Mesenteric fat pad (tissue), 1 donor: ENCODE measurements at regions not wholly inside any gene's neighbourhood (a gene's known extent, or its start where the extent isn't known, plus 50 kb on each side); places are given as distances from the start of the nearest gene placed in this dataset.

ENCODE experiments used
- DNase-seq: peaks from one replicate; pipeline ENCODE4 v3.0.0-alpha.2; 2020; ENCODE audit warnings: low spot score
- donor health status: DM: yes; HTN: yes; CAD: no.

DNA sequence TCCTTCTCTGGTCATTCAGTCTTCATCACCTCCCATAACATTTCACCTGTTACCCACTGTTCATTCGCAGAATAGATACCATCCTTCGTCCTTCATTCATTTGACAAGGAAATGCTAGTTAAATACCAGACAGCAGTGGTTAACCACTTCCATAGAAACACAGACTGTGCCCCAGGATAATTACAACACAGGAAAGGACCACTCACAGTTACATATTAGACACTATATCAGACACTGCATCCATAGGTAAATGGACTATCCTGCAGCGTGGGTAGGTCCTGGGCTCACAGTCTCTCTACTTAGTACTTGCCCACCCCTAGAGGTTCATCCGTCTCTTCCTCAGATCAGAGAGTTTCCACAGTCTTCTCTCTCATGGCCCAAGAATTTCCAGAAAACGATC, 1044.6 kb downstream of the VRK1 start:
- DNase-seq = no peak

DNA sequence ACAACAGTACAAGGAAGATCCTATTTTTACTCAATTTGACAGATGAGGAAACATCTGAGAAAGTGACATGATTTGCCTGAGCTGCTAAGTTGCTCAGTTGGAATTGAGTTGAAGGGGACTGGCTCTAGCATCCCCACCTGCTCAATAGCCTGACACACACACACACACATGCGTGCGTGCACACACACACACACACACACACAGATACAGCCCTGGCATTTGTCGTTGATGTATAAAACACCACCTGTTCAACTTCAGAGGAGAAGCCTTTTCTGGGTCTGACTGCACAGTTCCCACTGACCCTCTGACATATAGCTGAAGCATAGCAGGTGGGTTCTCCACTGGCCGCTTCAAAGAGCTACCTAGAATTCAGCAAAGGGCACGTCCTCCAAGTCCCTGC, 1045.9 kb downstream of the VRK1 start:
- no peak for DNase-seq

DNA sequence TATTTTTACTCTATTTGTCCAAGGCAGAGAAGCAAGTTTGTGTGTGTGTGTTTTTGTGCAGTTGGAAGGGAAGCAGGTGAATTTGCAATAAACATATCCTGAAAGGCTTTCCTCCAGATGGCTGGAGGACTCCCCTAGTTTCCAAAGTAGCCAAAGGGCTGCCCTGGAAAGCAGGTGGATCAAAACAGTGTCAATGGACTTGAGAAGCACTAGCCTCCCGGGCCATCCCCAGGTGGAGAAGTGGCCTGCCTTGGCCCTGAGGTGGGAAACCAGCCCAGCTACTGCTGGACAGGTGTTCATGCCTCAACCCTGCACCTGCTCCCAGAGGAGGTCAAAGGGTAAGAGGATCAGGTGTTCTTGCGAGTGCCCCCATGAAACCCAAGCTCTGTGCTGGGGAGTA, 1046.9 kb downstream of the VRK1 start:
- DNase-seq = no peak

DNA sequence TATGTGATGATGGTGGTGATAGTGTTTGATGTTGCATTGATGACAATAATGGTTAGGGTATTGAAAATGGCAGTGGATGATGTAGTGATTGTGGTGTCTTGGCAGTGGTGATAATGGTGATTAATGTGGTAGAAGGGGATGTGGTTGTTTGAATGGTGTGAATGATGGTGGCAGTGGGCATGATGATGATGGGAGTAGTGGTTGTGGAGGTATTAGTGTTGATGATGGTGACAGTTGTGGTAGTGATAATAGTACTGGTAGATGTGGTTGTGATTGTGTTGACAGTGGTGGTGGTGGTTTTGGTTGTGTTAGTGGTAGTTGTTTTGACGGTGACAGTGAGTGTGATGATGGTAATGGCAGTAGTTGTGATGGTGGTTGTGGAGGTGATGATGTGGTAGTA, 1049.0 kb downstream of the VRK1 start:
- no peak for DNase-seq

DNA sequence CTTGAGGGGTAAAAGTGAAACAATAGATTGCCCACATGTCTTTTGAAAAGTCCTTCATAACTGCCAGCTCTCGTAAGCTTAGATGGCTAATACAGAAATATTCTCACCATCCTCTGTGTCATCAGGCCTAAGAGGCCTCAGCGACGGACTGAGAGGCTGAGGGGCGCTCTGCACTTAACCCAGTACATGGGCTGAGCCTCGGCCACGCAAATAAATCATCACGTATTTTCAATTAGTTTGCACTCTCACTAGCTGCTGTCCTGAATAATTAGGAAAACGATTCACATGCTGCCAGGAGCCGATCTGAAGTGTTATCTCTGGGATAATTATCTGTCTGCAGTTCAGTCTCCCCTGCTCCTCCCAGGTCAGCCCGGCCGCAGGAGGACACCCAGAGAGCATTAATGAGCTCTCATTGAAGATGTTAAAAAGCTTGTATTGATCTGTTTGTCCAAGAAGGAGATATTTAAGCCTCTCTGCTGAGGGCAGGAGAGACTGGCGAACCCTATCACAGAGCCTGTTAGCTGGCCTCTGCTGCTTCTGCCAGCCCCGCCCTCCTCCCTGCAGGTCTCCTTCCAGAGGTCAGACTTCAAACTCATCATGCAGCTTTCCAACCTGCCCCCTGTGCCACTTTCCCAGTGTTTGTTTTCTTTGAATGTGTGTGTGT, 1051.3 kb downstream of the VRK1 start:
- no peak for DNase-seq

DNA sequence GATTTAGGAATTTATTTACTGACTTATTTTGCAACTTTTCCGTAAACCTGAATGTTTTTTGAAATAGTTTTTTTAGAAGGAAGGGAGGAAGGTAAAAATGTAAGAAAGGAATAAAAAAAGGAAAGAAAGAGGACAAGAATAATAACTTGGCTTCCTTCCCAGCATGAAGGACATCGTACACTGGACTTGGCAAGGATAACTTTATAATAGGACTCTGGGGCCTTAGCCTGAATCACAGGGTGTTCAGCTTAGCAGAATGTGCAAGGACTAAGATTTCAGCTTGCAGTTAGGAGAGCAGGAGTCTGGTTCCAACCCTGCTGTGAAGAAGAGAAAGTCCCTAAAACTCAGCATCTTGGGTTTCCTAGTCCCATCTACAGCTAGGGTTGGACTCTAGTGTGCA, 1053.3 kb downstream of the VRK1 start:
- no peak for DNase-seq

DNA sequence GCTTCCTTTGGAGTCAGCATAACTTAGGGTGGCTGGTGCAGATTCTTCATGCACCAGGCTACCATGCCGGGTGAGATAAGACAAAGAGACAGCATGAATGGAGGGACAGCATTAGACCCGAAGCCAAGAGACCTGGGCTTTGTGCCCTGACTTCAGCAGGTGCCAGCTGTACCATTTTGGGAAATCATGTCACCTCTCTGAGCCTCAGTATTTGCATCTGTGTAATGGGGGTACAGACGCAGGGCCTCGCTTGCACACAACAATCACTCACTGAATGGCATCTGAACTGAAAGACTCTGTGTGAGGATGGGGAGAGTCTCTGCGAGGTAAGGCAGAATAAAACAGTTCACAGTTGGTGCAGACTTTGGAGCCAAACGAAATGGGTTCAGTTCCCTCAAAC, 1053.7 kb downstream of the VRK1 start:
- DNase-seq = no peak

DNA sequence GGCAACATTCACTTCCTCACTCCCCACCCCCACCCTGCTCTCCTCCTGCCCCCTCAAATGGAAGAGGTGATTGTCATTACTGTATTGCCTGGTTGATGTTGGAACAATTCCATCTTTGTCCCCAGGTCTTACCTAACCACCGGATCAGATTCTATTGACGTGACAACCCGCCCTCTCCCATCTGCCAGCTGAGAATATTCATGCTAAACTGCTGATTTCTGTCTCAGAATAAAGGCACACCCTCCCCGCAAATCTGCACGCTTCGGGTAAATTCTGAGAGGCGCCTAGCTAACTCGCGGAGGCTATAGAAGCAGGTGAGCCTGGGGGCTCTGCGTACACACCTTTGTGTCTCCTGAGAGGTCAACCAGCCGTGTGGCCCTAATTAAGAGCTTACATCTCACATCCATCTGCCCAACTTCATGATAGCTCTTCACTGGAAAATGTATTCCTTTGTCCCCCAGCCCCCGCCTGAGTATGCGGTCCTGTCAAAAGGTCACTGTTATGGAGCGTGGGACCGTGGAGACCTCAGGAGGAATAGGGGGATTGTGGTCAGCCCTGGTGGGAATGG, 1054.3 kb downstream of the VRK1 start:
- DNase-seq = no peak

DNA sequence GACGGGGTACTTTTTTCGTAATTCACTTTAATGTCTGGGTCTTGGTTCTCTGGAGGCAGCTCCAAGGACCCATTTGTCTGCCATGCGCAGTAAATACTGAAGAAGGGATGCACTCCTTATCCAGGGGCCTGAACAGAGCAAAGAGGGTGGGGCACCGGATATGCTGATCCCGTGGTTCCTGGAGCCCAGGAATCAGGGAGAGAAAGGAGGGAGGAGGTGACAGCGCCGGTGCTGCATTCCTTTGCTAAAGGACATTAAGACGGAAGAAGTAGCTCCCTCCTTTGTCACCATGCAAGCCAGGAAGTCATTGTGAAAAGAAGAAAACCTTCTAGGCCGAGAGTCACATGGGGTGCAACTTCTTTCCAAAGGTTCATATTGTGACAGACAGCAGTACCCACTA, 1057.7 kb downstream of the VRK1 start:
- DNase-seq = no peak

DNA sequence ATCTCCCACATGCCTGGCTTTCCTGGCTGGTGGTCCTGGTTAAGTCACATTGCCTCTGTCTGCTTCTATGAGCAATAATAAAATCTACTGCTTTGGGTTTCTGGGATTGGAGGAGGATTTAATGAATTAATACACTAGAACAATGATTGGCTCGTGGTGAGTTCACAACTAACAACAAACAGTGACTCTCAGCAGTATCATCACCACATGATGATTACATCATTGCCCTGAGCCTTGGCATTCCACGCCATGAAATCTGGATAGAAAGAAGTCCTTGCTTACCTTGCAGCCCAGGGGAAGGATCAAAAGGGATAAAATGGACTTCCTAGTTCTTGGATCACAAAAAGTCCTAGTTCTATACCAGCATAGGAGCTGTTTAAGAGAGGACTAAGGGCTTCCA, 1069.0 kb downstream of the VRK1 start:
- no peak for DNase-seq

DNA sequence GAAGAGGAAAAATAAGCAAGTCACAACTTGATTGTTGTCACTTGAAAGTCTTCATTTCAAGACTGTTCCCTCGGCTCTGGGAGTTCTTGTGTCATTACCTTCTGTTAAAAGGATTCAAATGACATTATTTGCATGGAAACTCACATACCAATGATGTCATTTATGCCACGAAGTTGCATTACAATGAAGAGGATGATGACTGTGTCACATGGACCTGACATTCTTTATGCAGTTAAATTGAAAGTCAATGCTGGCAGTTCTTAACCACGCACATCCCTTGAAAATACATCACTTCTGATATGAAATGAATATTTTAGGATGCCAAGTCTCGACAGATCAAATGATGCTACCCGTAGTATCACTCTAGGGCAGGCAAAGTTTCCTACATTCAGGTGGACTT, 1069.5 kb downstream of the VRK1 start:
- DNase-seq = no peak

DNA sequence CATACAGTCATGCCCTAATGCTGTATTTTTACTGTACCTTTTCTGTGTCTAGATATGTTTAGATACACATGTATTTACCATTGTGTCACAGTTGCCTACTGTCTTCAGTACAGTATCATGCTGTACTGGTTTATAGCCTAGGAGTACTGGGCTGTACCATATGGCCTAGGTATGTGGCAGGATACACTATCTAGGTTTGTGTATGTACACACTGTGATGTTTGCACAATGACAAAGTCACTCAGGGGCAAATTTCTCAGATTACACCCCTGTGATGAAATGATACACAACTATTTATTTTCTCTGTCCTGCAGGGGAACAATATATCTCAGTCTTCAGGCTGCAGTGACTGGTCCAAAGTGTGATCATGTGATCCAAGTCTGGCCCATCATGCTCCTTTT, 1076.1 kb downstream of the VRK1 start:
- DNase-seq = no peak

DNA sequence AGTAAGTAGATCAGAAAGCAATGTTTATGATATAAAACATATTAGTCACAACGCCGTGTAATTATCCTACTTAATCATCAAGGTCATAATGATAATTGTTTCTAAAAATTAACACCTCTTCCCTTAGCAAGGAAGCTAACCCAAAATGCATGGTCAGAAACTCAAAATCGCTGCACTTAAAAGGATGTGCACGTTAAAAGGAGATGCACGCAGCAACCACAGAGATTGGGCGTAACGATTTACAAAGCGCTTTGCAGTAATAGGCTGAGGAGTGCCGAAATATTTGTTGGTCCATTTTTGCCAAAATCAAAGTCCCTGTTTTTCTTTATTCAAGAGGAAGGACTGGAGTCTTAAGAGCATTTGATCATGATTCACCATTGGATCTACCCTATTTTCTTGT, 1077.2 kb downstream of the VRK1 start:
- no peak for DNase-seq

DNA sequence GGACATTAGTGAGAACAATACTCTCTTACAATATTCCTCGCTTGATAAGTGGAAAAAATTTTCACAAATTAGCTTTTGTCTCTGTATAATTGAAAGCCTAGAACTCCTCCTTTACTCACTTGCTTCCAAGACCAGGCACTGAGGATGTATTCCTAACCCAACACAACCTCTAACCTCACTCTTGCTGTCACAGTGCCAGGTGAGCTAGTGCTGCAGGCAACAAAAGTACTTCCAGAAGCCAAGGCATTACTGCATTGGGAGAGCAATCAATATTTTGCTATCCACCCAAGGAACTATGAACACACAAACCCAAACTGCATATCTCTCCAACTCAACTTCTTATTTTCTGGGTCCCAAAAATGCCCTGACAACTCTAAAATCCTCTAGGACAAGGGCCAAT, 1081.0 kb downstream of the VRK1 start:
- no peak for DNase-seq

DNA sequence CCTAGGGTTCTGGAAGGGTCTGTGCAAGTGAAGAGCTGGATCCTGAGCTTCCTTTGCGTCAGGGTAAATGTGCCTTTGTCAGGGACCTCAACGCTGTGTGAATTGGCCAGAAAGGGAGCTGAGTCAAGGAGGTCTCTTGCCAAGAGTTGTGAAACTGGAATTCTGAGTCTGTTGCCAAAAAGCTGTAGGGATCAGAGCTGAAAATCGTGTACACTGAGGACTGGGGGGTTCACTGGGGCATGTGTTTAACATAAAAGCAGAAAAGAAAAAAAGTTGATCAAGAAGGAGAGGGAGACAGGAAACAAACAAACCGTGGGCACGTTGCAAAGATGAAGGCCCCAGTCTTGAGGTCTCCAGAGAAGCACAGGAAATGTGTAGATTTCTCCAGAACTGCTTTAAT, 1081.5 kb downstream of the VRK1 start:
- DNase-seq = no peak

DNA sequence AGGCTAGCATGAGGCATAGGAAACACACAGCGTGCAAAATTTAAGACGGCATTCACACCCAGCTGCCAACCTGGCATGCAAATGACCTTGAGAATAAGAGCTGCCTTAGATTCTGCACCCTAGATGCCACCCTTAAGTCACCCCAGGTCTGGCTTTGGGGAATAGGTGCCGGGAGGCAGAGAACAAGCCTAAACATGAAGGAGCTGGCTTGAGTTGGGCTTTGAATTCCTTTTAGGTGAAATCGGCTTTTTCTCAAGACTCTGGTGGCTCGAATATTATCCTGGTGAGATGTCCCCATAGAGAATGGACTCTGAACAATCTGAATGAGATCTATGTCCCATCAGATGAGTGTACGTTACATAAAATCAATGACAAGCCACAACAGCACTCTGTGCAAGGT, 1090.5 kb downstream of the VRK1 start:
- DNase-seq = no peak

DNA sequence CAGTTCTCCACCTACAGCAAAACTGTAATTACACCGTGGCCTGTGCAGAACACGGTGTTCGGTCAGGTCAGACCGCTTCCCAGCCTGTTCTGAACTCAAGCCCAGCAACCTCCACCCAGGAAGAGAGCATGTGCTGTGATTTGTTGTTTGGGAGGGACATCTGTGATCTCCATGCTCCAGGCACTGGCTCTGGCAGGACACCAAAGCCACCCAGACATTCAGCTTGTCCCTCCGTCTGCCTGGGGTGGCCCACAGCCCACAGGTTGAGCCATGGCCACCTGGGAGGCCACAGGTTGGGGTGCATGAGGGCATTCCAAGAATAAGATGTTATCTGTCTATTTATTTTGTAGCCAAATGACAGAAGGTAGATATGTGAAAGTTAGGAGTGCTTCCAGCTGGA, 1091.1 kb downstream of the VRK1 start:
- DNase-seq = no peak

DNA sequence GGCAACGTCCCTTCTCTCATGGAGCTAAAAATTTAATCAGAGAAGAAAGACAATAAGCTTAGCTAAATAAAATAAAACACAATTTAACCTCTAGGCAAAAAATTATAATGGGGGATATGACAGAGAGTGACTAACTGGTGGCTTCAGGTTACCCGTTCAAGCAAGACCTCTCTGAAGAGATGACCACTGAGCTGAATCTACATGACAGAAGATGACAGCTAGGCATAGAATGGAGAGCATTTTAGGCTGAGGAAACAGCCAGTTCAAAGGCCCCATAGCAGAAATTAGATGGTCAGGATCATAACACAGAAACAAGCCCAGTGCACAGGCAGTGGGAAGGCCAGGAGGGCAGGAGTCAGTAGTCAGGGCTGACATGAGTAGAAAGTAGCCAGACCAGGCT, 1094.3 kb downstream of the VRK1 start:
- no peak for DNase-seq

DNA sequence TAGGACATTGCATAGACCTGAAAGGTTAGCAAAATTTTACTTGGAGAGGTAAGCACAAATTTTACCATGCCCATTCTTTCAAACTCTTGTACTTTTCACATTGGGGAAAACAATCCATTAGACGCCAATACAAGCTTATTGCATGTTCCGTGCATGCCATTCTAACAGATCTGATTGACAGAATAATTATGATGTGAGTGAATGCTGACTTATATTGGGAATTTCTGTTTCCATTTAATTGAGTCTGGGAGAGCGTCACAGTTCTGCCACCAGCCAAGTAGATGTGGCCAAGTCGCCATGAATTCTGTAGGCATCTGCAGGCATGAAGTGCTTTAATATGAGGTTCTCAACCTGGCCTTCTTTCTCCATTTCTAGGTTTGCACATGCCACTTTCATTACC, 1097.4 kb downstream of the VRK1 start:
- no peak for DNase-seq

DNA sequence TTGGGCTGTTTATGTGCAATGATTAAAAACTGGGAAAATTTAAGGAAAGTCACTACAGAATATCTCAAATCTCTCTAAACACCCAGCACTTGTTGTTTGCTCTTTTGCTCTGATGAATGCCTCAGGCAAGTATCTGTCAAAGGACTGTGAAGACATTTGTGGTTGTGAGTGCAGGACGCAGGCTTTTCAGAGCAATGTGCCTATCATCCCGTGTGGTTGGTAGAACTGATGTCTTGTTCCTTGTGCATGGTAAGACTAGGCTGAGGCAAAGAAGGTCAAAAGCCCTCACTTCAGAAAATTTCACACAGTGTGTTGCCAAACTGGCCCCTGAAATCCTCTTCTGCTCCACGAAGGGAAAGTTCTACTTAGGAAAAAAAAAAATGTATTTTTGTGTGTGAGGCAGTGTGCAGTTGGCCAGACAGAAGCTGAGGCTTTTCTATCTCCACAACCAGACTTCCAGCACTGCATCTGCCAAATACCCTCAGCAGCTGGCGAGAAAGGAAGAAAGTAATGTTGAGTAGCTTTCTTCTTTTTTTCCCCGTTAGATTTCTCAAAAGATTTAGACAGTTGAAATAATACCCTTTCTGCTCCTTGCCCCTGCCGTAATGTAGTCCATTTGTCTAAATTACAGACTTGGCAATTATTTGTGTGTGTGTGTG, 1103.1 kb downstream of the VRK1 start:
- no peak for DNase-seq

DNA sequence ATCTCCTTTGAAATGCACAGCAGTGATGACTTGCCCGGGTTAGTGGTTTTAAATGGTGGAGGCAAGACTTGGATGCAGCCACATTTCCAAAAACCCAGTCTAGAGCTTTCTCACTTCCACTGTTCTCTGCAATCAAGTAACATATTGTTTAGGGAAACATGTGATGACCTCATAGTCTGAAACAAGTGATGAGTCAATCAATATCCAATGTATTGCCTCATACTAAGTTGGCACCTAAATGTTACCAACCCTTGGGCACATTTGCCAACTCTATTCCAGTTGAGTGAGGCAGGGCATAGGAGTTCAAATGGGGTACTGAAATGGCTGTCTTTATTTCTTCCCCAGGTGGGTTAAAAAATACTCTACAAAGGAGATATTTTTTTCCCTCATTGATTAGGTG, 1105.4 kb downstream of the VRK1 start:
- DNase-seq = no peak

DNA sequence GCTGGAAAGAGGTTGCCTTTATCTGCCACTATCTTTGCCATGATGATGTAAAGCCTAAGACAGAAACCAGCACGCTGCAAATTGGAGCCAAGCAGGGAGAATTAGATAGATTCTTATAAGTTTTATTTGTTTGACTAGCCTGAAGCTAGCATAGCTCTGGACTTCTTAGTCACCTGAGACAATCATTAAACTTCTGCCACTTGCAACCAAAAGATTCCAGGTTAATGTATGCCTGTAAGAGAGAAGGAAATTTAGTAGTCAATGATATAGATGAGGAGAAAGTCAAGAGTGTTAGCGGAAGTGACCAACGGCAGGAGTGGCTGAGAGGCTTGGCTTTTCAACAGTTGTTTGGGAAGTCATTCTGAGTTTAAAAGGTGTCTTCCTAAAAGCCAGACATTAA, 1106.6 kb downstream of the VRK1 start:
- DNase-seq = no peak

DNA sequence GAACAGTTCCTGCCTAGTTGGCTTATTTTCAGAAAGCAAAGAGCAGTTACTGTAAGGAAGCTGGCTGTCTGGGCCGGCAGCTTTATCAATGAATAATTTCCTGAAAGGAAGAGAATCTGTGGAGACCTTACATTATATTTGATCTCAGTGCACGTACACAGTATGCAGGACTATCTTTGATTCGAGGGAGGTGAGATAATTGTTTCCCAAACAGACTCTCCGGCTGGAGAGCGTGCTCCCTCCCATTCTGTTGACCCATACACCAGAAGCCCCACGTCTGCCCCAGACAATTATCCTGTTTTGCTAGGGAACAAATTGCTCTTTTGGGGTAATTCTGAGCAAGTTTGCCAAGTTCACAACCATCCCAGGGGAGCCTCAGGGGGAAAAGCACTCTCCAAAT, 1115.0 kb downstream of the VRK1 start:
- DNase-seq = no peak
